ENCODE measurements at regions not wholly inside any gene's neighbourhood (a gene's known extent, or its start where the extent isn't known, plus 50 kb on each side); places are given as distances from the start of the nearest gene placed in this dataset.

- no peak for TF ChIP-seq CTCF (IDR thresholded peaks at IDR 0.05; ENCODE audit: insufficient read depth, low read length)
- no peak overlapping the region for H3K4me3 ChIP-seq (ENCODE audit: low read depth, low read length)
Measured at GRCh38 chr11:29959488-29959887, 57.3 kb downstream of the KCNA4 start.

GRCh38 chr11:29957431-29957830, 59.4 kb downstream of the KCNA4 start:
- no peak for TF ChIP-seq CTCF (IDR thresholded peaks at IDR 0.05; ENCODE audit: insufficient read depth, low read length)
- H3K4me3 ChIP-seq (ENCODE audit: low read depth, low read length), result no peak overlapping the region
- no peak for DNase-seq (ENCODE audit: low read depth)

More at GRCh38 chr11:29959488-29959887, 57.3 kb downstream of the KCNA4 start:
- no peak for DNase-seq (ENCODE audit: low read depth)

DNA sequence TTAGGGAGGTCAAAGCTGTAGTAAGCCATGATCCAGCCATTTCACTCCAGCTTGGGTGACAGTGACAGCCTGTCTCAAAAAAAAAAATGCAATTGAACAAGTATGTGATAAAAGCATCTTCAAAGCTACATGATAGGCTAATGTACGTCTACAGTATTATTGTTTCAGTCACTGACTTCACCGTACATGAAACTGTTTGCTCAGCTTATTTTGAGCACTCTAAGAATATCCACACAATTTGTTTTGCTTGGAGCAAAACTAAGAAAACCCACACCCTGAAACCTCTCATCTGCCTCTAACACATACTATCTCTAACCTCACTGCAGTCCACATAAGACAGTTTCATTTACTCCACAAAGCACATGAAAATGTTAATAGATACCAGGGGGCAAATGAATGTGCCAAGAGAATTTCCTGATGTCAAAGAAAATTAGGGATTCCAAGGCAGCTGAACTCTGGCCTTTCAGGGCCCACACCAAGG, 60.7 kb downstream of the KCNA4 start:
- TF ChIP-seq CTCF (IDR thresholded peaks at IDR 0.05; ENCODE audit: insufficient read depth, low read length), result no peak
- no peak for DNase-seq (ENCODE audit: low read depth)
- H3K4me3 ChIP-seq (ENCODE audit: low read depth, low read length), result no peak overlapping the region

GRCh38 chr11:29943347-29943746, 73.5 kb downstream of the KCNA4 start:
- no peak overlapping the region for H3K4me3 ChIP-seq (ENCODE audit: low read depth, low read length)
- no peak for DNase-seq (ENCODE audit: low read depth)
- TF ChIP-seq CTCF (IDR thresholded peaks at IDR 0.05; ENCODE audit: insufficient read depth, low read length), result no peak

GRCh38 chr11:29937526-29937925, 79.3 kb downstream of the KCNA4 start:
- DNase-seq (ENCODE audit: low read depth), result no peak
- TF ChIP-seq CTCF (IDR thresholded peaks at IDR 0.05; ENCODE audit: insufficient read depth, low read length), result no peak
- no peak overlapping the region for H3K4me3 ChIP-seq (ENCODE audit: low read depth, low read length)

DNA sequence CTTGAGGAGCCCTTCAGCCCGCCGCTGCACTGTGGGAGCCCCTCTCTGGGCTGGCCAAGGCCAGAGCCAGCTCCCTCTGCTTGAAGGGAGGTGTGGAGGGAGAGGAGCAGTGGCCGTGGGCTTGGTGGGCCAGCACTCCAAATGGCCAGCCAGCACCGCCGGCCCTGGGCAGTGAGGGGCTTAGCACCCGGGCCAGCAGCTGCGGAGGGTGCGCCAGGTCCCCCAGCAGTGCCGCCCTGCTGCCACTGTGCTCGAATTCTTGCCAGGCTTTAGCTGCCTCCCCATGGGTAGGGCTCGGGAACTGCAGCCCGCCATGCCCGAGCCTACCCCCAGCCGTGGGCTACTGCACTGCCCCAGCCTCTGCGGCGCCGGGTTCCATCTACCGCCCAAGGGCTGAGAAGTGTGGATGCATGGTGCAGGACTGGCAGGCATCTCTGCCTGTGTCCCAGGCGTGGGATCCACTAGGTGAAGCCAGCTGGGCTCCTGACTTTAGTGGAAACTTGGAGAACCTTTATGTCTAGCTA, 82.7 kb downstream of the KCNA4 start:
- no peak for TF ChIP-seq CTCF (IDR thresholded peaks at IDR 0.05; ENCODE audit: insufficient read depth, low read length)
- no peak for DNase-seq (ENCODE audit: low read depth)
- no peak overlapping the region for H3K4me3 ChIP-seq (ENCODE audit: low read depth, low read length)

DNA sequence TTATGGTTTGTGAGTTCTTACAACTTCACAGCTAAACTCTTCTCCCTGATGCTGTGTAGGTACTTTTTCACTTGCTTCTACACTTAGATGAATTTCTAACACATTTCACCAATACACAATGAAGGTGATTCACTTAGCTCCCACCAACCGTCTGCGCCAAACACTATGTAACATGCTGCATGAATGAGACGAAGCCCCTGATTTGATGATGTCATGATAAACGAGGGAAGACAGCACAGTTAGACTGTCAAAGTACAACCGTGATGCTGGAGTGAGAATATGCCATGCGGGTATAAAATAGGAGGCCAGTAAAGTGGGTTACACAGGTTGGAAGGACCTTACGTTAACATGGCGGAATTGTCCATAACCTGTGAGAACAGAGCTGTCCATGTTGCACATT, 100.8 kb downstream of the KCNA4 start:
- no peak for DNase-seq (ENCODE audit: low read depth)
- no peak for TF ChIP-seq CTCF (IDR thresholded peaks at IDR 0.05; ENCODE audit: insufficient read depth, low read length)
- H3K4me3 ChIP-seq (ENCODE audit: low read depth, low read length), result no peak overlapping the region
